ENCODE measurements at regions not wholly inside any gene's neighbourhood (a gene's known extent, or its start where the extent isn't known, plus 50 kb on each side); places are given as distances from the start of the nearest gene placed in this dataset.

DNA sequence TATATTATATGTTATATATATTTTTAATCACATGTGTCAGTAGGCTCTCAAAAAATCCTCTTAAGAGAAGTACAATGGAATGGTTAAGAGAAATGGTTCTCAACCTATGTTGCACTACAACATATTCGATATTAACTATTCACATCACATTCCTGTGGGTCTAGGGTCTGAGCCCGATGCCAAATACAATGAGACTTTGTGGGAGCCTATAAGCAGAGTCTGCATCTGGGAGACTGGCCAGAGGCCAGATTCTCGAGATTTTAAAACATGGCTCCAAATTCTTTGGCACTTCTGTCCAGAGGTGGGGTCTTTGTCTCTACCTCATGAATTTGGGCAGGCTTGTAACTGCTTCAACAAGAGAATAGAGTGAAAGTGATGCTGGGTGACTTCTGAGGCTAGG, 79.4 kb upstream of the NBEA start:
- TF ChIP-seq, protein P1, sequence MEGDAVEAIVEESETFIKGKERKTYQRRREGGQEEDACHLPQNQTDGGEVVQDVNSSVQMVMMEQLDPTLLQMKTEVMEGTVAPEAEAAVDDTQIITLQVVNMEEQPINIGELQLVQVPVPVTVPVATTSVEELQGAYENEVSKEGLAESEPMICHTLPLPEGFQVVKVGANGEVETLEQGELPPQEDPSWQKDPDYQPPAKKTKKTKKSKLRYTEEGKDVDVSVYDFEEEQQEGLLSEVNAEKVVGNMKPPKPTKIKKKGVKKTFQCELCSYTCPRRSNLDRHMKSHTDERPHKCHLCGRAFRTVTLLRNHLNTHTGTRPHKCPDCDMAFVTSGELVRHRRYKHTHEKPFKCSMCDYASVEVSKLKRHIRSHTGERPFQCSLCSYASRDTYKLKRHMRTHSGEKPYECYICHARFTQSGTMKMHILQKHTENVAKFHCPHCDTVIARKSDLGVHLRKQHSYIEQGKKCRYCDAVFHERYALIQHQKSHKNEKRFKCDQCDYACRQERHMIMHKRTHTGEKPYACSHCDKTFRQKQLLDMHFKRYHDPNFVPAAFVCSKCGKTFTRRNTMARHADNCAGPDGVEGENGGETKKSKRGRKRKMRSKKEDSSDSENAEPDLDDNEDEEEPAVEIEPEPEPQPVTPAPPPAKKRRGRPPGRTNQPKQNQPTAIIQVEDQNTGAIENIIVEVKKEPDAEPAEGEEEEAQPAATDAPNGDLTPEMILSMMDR (IDR thresholded peaks at IDR 0.05) = no peak

DNA sequence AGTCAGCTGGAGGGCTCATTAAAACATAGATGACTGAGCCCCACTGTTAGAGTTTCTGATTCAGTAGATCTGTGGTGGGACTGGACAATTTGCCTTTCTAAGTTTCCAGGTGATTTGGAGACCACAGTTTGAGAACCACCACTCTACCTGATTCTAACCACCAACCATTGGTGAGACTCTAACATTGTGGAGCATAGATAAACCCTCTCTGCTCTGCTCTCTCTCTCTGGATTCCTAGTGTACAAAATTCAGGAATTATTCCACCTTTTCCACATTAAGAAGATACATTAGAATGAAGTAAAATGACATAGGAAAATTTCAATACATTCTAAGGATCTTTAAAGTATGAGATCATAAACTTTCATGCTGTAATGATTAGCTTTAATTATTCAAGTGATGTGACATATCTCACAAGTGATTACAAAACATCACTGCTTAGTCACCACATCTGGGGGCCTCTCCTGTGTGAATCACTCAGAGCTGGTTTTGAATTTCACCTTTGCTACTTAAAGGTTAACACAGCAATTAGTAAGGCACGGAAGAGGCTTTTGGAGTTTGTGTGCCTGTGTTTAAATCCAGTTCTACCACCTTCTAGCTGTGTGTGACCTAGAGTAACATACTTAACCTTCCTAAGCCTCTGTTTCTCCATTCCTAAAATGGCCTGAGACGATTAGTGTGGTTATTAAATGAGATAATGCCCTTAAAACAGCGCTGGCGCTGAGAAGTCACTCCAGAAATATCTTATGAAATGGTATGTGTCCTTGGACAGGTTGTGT, 78.5 kb upstream of the NBEA start:
- TF ChIP-seq, protein P1 (IDR thresholded peaks at IDR 0.05) = no peak

DNA sequence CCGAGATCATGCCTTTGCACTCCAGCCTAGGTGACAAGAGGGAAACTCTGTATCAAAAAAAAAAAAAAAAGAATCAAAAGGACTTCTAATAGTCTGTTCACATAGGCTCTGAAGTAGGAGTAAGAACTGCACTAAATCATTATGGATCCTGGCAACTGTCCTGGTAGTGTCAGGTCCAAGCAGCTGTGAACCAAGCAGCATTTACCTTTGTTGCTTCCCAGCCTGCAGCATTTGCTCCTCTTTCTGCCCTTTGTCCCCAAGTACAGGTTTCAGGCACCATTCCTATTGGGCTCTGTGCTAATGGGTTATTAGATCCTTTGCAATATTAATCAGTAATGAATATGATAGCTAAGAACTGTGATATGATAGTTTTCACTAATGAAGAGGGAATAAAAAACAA, 77.4 kb upstream of the NBEA start:
- TF ChIP-seq, protein P1 (IDR thresholded peaks at IDR 0.05) = no peak

DNA sequence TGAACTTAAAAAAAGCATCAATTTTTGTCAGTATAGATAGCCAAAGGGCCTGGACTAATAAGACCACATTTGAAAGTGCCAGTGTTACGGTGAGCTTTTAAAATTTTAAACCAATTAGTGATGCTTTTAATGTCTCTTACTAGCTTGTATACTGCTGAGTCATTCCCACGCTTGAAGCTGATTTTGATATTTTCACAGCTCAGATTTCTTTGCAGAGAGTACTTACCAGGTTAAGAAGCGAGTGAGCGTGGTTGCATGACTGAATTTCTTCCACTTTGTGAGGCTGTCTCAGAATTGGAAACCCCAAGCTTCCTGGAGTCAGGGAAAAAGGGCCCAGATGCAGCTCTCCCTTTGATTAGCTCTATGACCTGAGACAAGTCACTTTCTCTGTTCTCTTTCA, 74.5 kb upstream of the NBEA start:
- TF ChIP-seq, protein P1 (IDR thresholded peaks at IDR 0.05) = no peak

DNA sequence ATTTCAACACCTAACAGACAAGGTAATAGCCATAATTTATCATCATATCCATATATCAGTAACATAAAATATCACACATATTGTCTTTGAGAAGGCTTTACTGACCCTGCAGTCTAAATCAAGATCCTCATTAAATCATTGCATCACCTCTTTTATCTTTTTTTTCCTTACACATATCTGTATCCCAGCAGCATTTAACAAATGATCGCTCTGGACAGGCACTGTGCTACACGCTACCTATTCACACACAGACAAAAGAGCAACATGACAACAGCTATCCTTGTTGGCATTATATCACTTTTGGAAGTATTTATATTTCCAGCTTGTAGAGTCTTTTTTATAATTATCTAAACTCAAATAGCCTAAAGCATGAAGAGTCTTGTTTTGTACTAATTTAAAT, 73.3 kb upstream of the NBEA start:
- TF ChIP-seq, protein P1 (IDR thresholded peaks at IDR 0.05) = no peak

DNA sequence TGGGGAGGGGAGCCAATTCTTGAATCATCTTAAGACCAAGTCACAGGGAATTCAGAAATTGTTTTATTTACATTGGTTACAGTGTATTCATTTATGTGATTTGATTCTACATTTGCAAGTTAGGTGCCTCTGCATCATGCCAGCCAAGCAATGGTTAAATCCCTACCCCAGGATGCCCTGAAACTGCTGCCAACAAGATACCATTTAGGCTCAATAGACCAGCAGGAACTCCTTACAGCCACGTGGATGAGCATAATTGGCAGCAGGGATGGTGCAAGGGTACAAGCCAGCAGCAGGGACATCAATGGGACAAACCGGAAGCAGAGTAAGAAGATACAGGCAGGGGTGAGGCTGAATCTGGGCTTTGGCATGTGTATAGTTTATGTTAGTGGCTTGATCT, 72.4 kb upstream of the NBEA start:
- TF ChIP-seq, protein P1 (IDR thresholded peaks at IDR 0.05) = no peak

DNA sequence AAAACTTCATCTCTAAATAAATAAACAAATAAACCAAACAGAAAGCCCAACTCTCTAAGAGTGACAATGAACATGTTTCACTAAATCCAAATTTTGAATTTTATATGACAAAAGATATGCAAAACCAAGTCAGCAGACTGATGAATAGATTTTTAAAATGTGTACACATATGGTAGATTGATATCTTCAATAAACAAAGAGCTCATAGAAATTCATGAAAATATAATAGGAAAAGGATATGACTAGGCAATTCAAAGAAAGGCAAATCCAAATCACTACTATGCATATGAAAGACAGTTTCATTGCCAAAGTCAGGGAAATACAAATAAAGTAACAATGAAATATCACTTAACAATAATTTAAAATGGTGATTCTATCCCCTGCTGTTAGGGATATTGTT, 63.7 kb upstream of the NBEA start:
- TF ChIP-seq, protein P1 (IDR thresholded peaks at IDR 0.05) = no peak

DNA sequence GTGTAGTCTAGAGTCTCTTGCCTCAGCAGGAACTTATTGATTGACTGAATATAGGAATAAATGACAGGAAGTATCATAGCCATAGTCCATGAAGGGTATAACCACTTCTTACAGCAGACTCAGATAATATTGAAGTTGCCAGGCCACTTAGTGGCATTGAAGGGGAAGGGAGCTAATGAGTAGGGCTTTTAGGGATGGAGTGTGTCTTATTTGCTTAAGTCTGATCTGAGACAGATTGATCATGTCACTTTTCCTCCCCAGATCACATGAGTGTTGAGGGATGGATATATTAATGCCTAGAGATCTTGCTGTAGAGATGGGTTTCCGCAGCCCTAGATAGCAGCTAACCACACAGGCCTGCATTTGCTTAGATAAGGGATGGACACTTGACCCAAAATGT, 62.2 kb upstream of the NBEA start:
- TF ChIP-seq, protein P1 (IDR thresholded peaks at IDR 0.05) = no peak
